ENCODE measurements at regions not wholly inside any gene's neighbourhood (a gene's known extent, or its start where the extent isn't known, plus 50 kb on each side); places are given as distances from the start of the nearest gene placed in this dataset.

- no peak for TF ChIP-seq ZFX (IDR thresholded peaks at IDR 0.05; ENCODE audit: borderline replicate concordance)
- no peak for TF ChIP-seq CTCF (IDR thresholded peaks at IDR 0.05)
- H3K27ac ChIP-seq, result no peak overlapping the region
Measured at GRCh38 chr16:50887500-50888298, 145.8 kb downstream of the CYLD start.

- no peak overlapping the region for H3K27ac ChIP-seq
- TF ChIP-seq ZFX (IDR thresholded peaks at IDR 0.05; ENCODE audit: borderline replicate concordance), result no peak
- peak; percentile 61 for TF ChIP-seq CTCF (IDR thresholded peaks at IDR 0.05)
Measured at GRCh38 chr16:50884066-50884860, 142.4 kb downstream of the CYLD start.

GRCh38 chr16:50881956-50882355 is 140.1 kb downstream of the CYLD start:
- H3K27ac ChIP-seq, result no peak overlapping the region
- TF ChIP-seq CTCF (IDR thresholded peaks at IDR 0.05), result no peak
- TF ChIP-seq ZFX (IDR thresholded peaks at IDR 0.05; ENCODE audit: borderline replicate concordance), result no peak

GRCh38 chr16:50881331-50881830 is 139.5 kb downstream of the CYLD start:
- no peak overlapping the region for H3K27ac ChIP-seq
- TF ChIP-seq ZFX (IDR thresholded peaks at IDR 0.05; ENCODE audit: borderline replicate concordance) (no peak), CTCF (IDR thresholded peaks at IDR 0.05) (no peak)

GRCh38 chr16:50880926-50881325 is 139.0 kb downstream of the CYLD start:
- TF ChIP-seq ZFX (IDR thresholded peaks at IDR 0.05; ENCODE audit: borderline replicate concordance), result no peak
- TF ChIP-seq CTCF (IDR thresholded peaks at IDR 0.05), result no peak
- no peak overlapping the region for H3K27ac ChIP-seq

GRCh38 chr16:50879873-50880695 is 138.2 kb downstream of the CYLD start:
- H3K27ac ChIP-seq, result no peak overlapping the region
- TF ChIP-seq CTCF (IDR thresholded peaks at IDR 0.05), result no peak
- no peak for TF ChIP-seq ZFX (IDR thresholded peaks at IDR 0.05; ENCODE audit: borderline replicate concordance)
